T47D (cell line): ENCODE measurements at regions not wholly inside any gene's neighbourhood (a gene's known extent, or its start where the extent isn't known, plus 50 kb on each side); places are given as distances from the start of the nearest gene placed in this dataset.
A peak's percentile ranks its signal among the peaks of the same experiment; 100 is the strongest.

Experiments
- DNase-seq, 2 experiments: peaks; one replicate each; pipeline versions ENCODE4 v3.0.0 to v3.0.0-alpha.2; 2011 to 2012; ENCODE audit warnings: low read depth in 1 of 2, low spot score in 1 of 2
- JUND ChIP-seq: IDR thresholded peaks from 2 replicates; pipeline ENCODE4 v1.6.1; 2012; ENCODE audit warnings: low read depth
- in situ Hi-C: cut with HindIII; loops from 2 replicates; pipeline ENCODE4 v1.10.0; 2016; ENCODE audit warnings: low sequenced_read_pairs, low pct_unique_long_range_greater_than_20kb

GRCh38 chr1:239174880-239175279 is 211.5 kb upstream of the CHRM3 start:
- no peak for DNase-seq
- in situ Hi-C loops, result no loop called here
- TF ChIP-seq JUND, result no peak

- no peak for DNase-seq
- in situ Hi-C loops, result no loop called here
- no peak for TF ChIP-seq JUND
Measured at GRCh38 chr1:239170828-239171227, 215.5 kb upstream of the CHRM3 start.

- no peak for TF ChIP-seq JUND
- in situ Hi-C loops, result no loop called here
- DNase-seq, result peak in 1 of 2 experiments; percentile 49
Measured at GRCh38 chr1:239169276-239169675, 217.1 kb upstream of the CHRM3 start.

GRCh38 chr1:239164451-239165180 is 221.8 kb upstream of the CHRM3 start:
- TF ChIP-seq JUND, result no peak
- in situ Hi-C loops, result no loop called here
- DNase-seq, result no peak

GRCh38 chr1:239155466-239156091 is 230.8 kb upstream of the CHRM3 start:
- no peak for TF ChIP-seq JUND
- DNase-seq, result no peak
- in situ Hi-C loops, result no loop called here

GRCh38 chr1:239151937-239152336 is 234.4 kb upstream of the CHRM3 start:
- no peak for TF ChIP-seq JUND
- DNase-seq, result no peak
- in situ Hi-C loops, result no loop called here

- no peak for DNase-seq
- in situ Hi-C loops, result no loop called here
- TF ChIP-seq JUND, result no peak
Measured at GRCh38 chr1:239140968-239141367, 245.4 kb upstream of the CHRM3 start.

GRCh38 chr1:239139801-239140200 is 246.6 kb upstream of the CHRM3 start:
- DNase-seq, result no peak
- in situ Hi-C loops, result no loop called here

GRCh38 chr1:239128541-239128940 is 257.8 kb upstream of the CHRM3 start:
- no peak for DNase-seq
- TF ChIP-seq JUND, result no peak
- in situ Hi-C loops, result no loop called here

More at GRCh38 chr1:239139801-239140200, 246.6 kb upstream of the CHRM3 start:
- no peak for TF ChIP-seq JUND

- in situ Hi-C loops, result no loop called here
- no peak for TF ChIP-seq JUND
Measured at GRCh38 chr1:239126884-239127283, 259.5 kb upstream of the CHRM3 start.

GRCh38 chr1:239125893-239126292 is 260.5 kb upstream of the CHRM3 start:
- no peak for TF ChIP-seq JUND
- in situ Hi-C loops, result no loop called here
- DNase-seq, result no peak

More at GRCh38 chr1:239126884-239127283, 259.5 kb upstream of the CHRM3 start:
- no peak for DNase-seq

- in situ Hi-C loops, result no loop called here
- DNase-seq, result no peak
- TF ChIP-seq JUND, result no peak
Measured at GRCh38 chr1:239125027-239125426, 261.3 kb upstream of the CHRM3 start.

GRCh38 chr1:239123260-239123659 is 263.1 kb upstream of the CHRM3 start:
- in situ Hi-C loops, result no loop called here
- peak; percentile 7 to 30 for DNase-seq
- no peak for TF ChIP-seq JUND
